ENCODE measurements at regions not wholly inside any gene's neighbourhood (a gene's known extent, or its start where the extent isn't known, plus 50 kb on each side); places are given as distances from the start of the nearest gene placed in this dataset.

DNA sequence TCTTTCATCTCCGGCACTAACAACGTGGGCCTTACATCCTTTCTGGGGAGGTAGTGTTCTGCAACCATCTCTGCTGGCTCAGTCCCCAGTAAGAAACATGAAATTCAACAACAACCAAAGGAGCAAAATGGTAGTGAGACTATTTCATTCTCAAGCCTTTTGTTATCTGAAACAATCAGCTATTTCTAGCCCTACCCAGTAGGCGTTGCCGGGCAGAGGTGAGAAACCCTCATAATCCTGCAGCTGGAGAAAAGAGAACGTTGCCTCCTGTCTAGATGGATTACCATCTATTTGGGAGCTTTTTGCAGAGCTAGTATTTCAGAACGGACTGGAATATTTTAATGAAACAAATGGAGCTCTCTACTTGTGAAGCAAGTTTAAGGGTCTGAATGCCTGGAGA, 66.4 kb upstream of the GPR174 start:
- no peak for TF ChIP-seq EZH2phosphoT487 (IDR thresholded peaks at IDR 0.05; ENCODE audit: borderline replicate concordance, low read length)
- no peak for TF ChIP-seq CTCF (IDR thresholded peaks at IDR 0.05; ENCODE audit: low read depth, low read length, poor library complexity, severe bottlenecking)
- H3K9me2 ChIP-seq (replicated peaks; ENCODE audit: control insufficient read depth, low read length), result no peaks in the 10 kb centered on the region
- H3K4me1 ChIP-seq (ENCODE audit: control insufficient read depth, low read length), result no peaks in the 10 kb centered on the region
- no peak overlapping the region for H3K4me2 ChIP-seq (ENCODE audit: low read length)
- no peaks in the 10 kb centered on the region for H3F3A ChIP-seq (ENCODE audit: control insufficient read depth, insufficient read depth)
- no peaks in the 10 kb centered on the region for H3K27me3 ChIP-seq (ENCODE audit: control insufficient read depth, low read length)
- no peak overlapping the region for H3K4me3 ChIP-seq (ENCODE audit: low read length)
- no peaks in the 10 kb centered on the region for H3K79me2 ChIP-seq (ENCODE audit: control insufficient read depth, low read length)
- no peaks in the 10 kb centered on the region for H4K20me1 ChIP-seq (ENCODE audit: control insufficient read depth, insufficient read depth, low read depth, low read length)
- H3K9me3 ChIP-seq (ENCODE audit: control insufficient read depth, insufficient read depth, low read length), result no peaks in the 10 kb centered on the region
- no peak overlapping the region for H3K27ac ChIP-seq (ENCODE audit: low read depth, low read length)
- no peaks in the 10 kb centered on the region for H3K36me3 ChIP-seq (ENCODE audit: control insufficient read depth, low read length)

GRCh38 chrX:79079477-79079876, 65.0 kb upstream of the GPR174 start:
- H3K27ac ChIP-seq (ENCODE audit: low read depth, low read length), result no peak overlapping the region
- no peaks in the 10 kb centered on the region for H3K36me3 ChIP-seq (ENCODE audit: control insufficient read depth, low read length)
- H3K27me3 ChIP-seq (ENCODE audit: control insufficient read depth, low read length), result no peaks in the 10 kb centered on the region
- no peaks in the 10 kb centered on the region for H3K9me3 ChIP-seq (ENCODE audit: control insufficient read depth, insufficient read depth, low read length)
- no peaks in the 10 kb centered on the region for H3K79me2 ChIP-seq (ENCODE audit: control insufficient read depth, low read length)
- H3K9me2 ChIP-seq (replicated peaks; ENCODE audit: control insufficient read depth, low read length), result no peaks in the 10 kb centered on the region
- H3K4me3 ChIP-seq (ENCODE audit: low read length), result no peak overlapping the region
- no peaks in the 10 kb centered on the region for H3F3A ChIP-seq (ENCODE audit: control insufficient read depth, insufficient read depth)
- no peak overlapping the region for H3K4me2 ChIP-seq (ENCODE audit: low read length)
- no peaks in the 10 kb centered on the region for H3K4me1 ChIP-seq (ENCODE audit: control insufficient read depth, low read length)
- TF ChIP-seq CTCF (IDR thresholded peaks at IDR 0.05; ENCODE audit: low read depth, low read length, poor library complexity, severe bottlenecking), result no peak
- no peak for TF ChIP-seq EZH2phosphoT487 (IDR thresholded peaks at IDR 0.05; ENCODE audit: borderline replicate concordance, low read length)
- H4K20me1 ChIP-seq (ENCODE audit: control insufficient read depth, insufficient read depth, low read depth, low read length), result no peaks in the 10 kb centered on the region

DNA sequence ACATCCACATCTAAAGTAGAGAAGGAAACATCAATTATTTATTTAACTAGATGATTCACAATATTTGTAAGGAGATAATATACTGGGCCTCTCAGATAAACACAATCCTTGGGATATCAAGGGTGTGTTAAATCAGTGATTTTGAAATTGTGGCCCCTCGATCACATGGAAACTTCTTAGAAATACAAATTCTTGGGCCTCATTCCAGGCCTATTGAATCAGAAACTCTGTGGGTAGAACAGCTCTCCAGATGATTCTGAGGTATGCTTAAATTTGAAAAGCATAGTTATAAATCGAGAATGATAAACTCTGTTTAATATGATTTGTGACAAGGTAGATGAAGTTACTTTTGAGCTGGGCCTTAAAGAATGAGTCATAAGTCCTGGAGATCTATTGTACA, 64.3 kb upstream of the GPR174 start:
- no peak overlapping the region for H3K4me3 ChIP-seq (ENCODE audit: low read length)
- no peak overlapping the region for H3K27ac ChIP-seq (ENCODE audit: low read depth, low read length)
- H3K79me2 ChIP-seq (ENCODE audit: control insufficient read depth, low read length), result no peaks in the 10 kb centered on the region
- TF ChIP-seq CTCF (IDR thresholded peaks at IDR 0.05; ENCODE audit: low read depth, low read length, poor library complexity, severe bottlenecking) (no peak), EZH2phosphoT487 (IDR thresholded peaks at IDR 0.05; ENCODE audit: borderline replicate concordance, low read length) (no peak)
- H3F3A ChIP-seq (ENCODE audit: control insufficient read depth, insufficient read depth), result no peaks in the 10 kb centered on the region
- no peaks in the 10 kb centered on the region for H3K36me3 ChIP-seq (ENCODE audit: control insufficient read depth, low read length)
- no peaks in the 10 kb centered on the region for H3K9me3 ChIP-seq (ENCODE audit: control insufficient read depth, insufficient read depth, low read length)
- H3K9me2 ChIP-seq (replicated peaks; ENCODE audit: control insufficient read depth, low read length), result no peaks in the 10 kb centered on the region
- H3K4me1 ChIP-seq (ENCODE audit: control insufficient read depth, low read length), result no peaks in the 10 kb centered on the region
- no peaks in the 10 kb centered on the region for H4K20me1 ChIP-seq (ENCODE audit: control insufficient read depth, insufficient read depth, low read depth, low read length)
- H3K27me3 ChIP-seq (ENCODE audit: control insufficient read depth, low read length), result no peaks in the 10 kb centered on the region
- no peak overlapping the region for H3K4me2 ChIP-seq (ENCODE audit: low read length)
